22Rv1 (cell line): ENCODE measurements at regions not wholly inside any gene's neighbourhood (a gene's known extent, or its start where the extent isn't known, plus 50 kb on each side); places are given as distances from the start of the nearest gene placed in this dataset.
"Not testable (repeated sequence)": the region's sequence is repeated elsewhere in the genome, so short reads cannot be mapped to it uniquely, and the experiment has no call there.

Experiments
- CTCF ChIP-seq: fragments of 450-650 bp; IDR thresholded peaks from 2 replicates; pipeline ENCODE4 v1.5.1; 2017; ENCODE audit warnings: mild to moderate bottlenecking
- ZFX ChIP-seq: fragments of 450-650 bp; IDR thresholded peaks from 2 replicates; pipeline ENCODE4 v1.6.1; 2017; ENCODE audit warnings: antibody characterized with exemption, borderline replicate concordance

GRCh38 chr2:138085441-138085840, 121.2 kb downstream of the HNMT start:
- not testable (repeated sequence) for TF ChIP-seq CTCF, ZFX
